ENCODE measurements at regions not wholly inside any gene's neighbourhood (a gene's known extent, or its start where the extent isn't known, plus 50 kb on each side); places are given as distances from the start of the nearest gene placed in this dataset.

GRCh38 chr2:133918141-133918540 lies 335.7 kb upstream of the MGAT5 start:
- H3K79me2 ChIP-seq (replicated peaks; ENCODE audit: insufficient read depth, low read length): no peaks in the 10 kb centered on the region
- H3K9me3 ChIP-seq (ENCODE audit: low read length): no peaks in the 10 kb centered on the region
- no peak for TF ChIP-seq POLR2AphosphoS5 (IDR thresholded peaks at IDR 0.05)
- no peak for TF ChIP-seq CTCF (IDR thresholded peaks at IDR 0.05; ENCODE audit: poor library complexity, severe bottlenecking)
- TF ChIP-seq EZH2 (IDR thresholded peaks at IDR 0.05; ENCODE audit: borderline replicate concordance, insufficient read depth, low read length, poor library complexity, severe bottlenecking): no peak
- no peak for TF ChIP-seq REST (IDR thresholded peaks at IDR 0.05; ENCODE audit: borderline replicate concordance)
- no peak for TF ChIP-seq TAF1 (IDR thresholded peaks at IDR 0.05; ENCODE audit: low read depth)
- no peak for TF ChIP-seq MXI1 (conservative IDR thresholded peaks at IDR 0.05; ENCODE audit: poor library complexity, severe bottlenecking)
- no peak for TF ChIP-seq EP300 (conservative IDR thresholded peaks at IDR 0.05; ENCODE audit: poor library complexity, severe bottlenecking)
- TF ChIP-seq SMC3 (conservative IDR thresholded peaks at IDR 0.05; ENCODE audit: poor library complexity): no peak
- TF ChIP-seq RAD21 (conservative IDR thresholded peaks at IDR 0.05): no peak

GRCh38 chr2:133919285-133919684 lies 334.6 kb upstream of the MGAT5 start:
- H4K20me1 ChIP-seq (ENCODE audit: insufficient read depth): no peaks in the 10 kb centered on the region
- no peaks in the 10 kb centered on the region for H3K9me3 ChIP-seq (ENCODE audit: low read length)
- no peak overlapping the region for H3K4me2 ChIP-seq (ENCODE audit: low read length)
- H2AFZ ChIP-seq (ENCODE audit: low read depth, low read length): no peak overlapping the region
- no peaks in the 10 kb centered on the region for H3K36me3 ChIP-seq (ENCODE audit: insufficient read depth, low read length)
- H3F3A ChIP-seq (ENCODE audit: insufficient read depth, low read length, poor library complexity, severe bottlenecking): no peaks in the 10 kb centered on the region
- H3K27ac ChIP-seq (ENCODE audit: low read length): no peak overlapping the region
- H3K9me2 ChIP-seq (ENCODE audit: insufficient read depth, low read length): no peaks in the 10 kb centered on the region
- H3K27me3 ChIP-seq (ENCODE audit: insufficient read depth, low read depth, low read length): no peaks in the 10 kb centered on the region
- no peak overlapping the region for H3K9ac ChIP-seq (ENCODE audit: low read length)
- H3K4me3 ChIP-seq (ENCODE audit: low read length): no peak overlapping the region
- no peaks in the 10 kb centered on the region for H3K79me2 ChIP-seq (replicated peaks; ENCODE audit: insufficient read depth, low read length)
- TF ChIP-seq POLR2AphosphoS5 (IDR thresholded peaks at IDR 0.05) (no peak), RAD21 (conservative IDR thresholded peaks at IDR 0.05) (no peak), REST (IDR thresholded peaks at IDR 0.05; ENCODE audit: borderline replicate concordance) (no peak), CTCF (IDR thresholded peaks at IDR 0.05; ENCODE audit: poor library complexity, severe bottlenecking) (no peak), SMC3 (conservative IDR thresholded peaks at IDR 0.05; ENCODE audit: poor library complexity) (no peak), MXI1 (conservative IDR thresholded peaks at IDR 0.05; ENCODE audit: poor library complexity, severe bottlenecking) (no peak), TAF1 (IDR thresholded peaks at IDR 0.05; ENCODE audit: low read depth) (no peak), EZH2 (IDR thresholded peaks at IDR 0.05; ENCODE audit: borderline replicate concordance, insufficient read depth, low read length, poor library complexity, severe bottlenecking) (no peak), EP300 (conservative IDR thresholded peaks at IDR 0.05; ENCODE audit: poor library complexity, severe bottlenecking) (no peak)

More at GRCh38 chr2:133918141-133918540, 335.7 kb upstream of the MGAT5 start:
- Histone ChIP-seq H3K9me2 (ENCODE audit: insufficient read depth, low read length) (no peaks in the 10 kb centered on the region), H3K9ac (ENCODE audit: low read length) (no peak overlapping the region), H3K36me3 (ENCODE audit: insufficient read depth, low read length) (no peaks in the 10 kb centered on the region), H3K27me3 (ENCODE audit: insufficient read depth, low read depth, low read length) (no peaks in the 10 kb centered on the region), H3K27ac (ENCODE audit: low read length) (no peak overlapping the region), H3K4me3 (ENCODE audit: low read length) (no peak overlapping the region), H3K4me2 (ENCODE audit: low read length) (no peak overlapping the region), H2AFZ (ENCODE audit: low read depth, low read length) (no peak overlapping the region), H4K20me1 (ENCODE audit: insufficient read depth) (no peaks in the 10 kb centered on the region), H3F3A (ENCODE audit: insufficient read depth, low read length, poor library complexity, severe bottlenecking) (no peaks in the 10 kb centered on the region)
